COLO668 (cell line): ENCODE measurements at regions not wholly inside any gene's neighbourhood (a gene's known extent, or its start where the extent isn't known, plus 50 kb on each side); places are given as distances from the start of the nearest gene placed in this dataset.
"Not testable (repeated sequence)": the region's sequence is repeated elsewhere in the genome, so short reads cannot be mapped to it uniquely, and the experiment has no call there.

Source experiments
- DNase-seq: peaks from one replicate; lab custom pipeline; 2025; ENCODE audit not compliant: unreplicated experiment; lab: John Stamatoyannopoulos, UW

DNA sequence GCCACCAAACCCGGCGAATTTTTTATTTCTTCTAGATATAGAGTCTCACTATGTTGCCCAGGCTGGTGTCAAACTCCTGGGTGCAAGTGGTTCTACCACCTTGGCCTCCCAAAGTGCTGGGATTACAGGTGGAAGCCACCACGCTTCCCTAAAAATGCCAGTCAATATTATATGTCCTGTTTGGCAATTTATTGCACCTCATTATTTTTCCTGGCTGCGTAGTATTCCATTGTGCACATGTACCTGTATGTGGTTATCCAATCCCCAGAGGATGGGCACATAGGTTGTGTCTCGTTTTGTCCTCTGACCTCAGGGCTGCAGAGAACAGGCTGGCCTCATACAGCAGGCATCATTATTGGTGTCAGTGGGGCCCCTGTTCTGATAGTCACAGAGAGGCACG is 181.7 kb downstream of the C9orf50 start:
- no peak for DNase-seq

DNA sequence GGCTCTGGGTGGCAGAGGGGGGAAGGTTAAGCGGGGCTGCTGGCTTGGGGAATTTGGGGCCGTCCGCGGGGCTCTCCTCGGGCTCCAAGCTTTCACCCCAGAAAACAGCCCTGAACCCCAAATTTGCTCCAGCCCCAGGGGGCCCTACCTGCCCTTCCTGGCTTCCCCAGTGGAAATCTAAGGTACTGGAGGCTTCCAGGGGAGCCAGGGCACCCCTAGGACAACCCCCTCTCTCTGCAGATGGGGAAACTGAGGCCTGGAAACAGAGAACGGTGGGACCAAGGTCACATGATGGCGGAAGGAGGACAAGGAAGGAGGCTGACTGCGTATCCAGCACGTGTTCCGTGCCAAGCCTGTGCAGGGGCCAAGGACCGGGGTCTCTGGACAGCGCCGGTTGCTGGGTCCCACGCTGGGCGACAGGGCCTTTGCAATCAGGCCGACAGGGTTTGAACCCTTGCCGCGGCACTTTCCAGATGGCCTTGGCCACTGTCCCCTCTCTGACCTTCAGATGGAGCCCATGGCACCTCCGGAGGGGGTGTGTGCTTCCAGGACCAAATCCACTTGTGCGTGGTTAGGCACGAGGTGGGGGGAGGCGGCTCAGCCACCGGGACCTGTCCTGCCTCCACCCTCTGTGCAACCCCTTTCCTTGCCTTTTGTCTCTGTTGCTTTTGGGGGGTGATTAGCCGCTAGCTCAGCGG is 183.1 kb downstream of the C9orf50 start:
- no peak for DNase-seq

DNA sequence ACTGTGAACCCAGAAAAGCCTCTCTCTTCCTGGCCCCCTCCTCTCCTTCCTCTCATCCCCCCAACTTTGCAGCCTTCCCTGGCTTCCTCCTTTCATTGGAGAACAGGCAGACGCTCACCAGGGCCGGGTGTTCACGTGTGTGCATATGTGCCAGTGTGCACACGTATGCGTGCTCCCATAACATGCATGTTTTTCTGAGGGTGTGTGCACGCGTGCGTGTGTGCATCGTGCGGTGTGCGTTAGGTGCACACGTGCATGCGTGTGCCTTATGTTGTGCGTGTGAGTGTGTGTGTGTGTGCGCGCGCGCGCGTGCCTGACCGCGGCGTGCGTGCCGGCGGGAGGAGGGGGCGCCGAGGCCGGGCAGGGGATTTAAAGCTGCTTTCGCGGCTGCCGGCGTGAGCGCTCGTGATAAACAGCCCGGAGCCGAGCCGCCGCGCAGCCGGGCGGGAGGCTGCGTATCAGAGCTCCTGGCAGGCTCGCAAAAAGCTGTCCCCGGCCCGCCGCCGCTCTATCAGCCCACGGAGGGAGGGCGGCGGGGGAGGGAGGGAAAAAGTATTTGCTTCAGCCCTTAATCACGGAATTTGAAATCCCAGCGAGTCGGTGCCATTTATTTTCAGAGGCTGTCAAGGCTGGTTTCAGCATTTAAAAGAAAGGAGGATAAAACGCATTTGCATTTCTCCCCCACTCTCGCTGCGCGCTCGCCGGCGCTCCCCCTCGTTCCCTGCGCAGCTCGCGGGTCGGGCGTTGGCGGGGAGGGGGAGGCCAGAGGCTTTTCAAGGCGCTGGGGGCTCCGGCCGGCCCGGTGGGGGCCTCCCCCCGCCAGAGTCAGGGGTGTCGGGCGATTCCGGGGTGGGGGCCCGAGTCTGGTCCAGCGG is 183.9 kb downstream of the C9orf50 start:
- peak; percentile 32 for DNase-seq

GRCh38 chr9:129435988-129436717 is 184.7 kb downstream of the C9orf50 start:
- DNase-seq, result no peak

GRCh38 chr9:129435291-129435690 is 185.6 kb downstream of the C9orf50 start:
- DNase-seq, result no peak

- DNase-seq, result no peak
These were observed 186.7 kb downstream of the C9orf50 start for GRCh38 chr9:129434187-129434586.

DNA sequence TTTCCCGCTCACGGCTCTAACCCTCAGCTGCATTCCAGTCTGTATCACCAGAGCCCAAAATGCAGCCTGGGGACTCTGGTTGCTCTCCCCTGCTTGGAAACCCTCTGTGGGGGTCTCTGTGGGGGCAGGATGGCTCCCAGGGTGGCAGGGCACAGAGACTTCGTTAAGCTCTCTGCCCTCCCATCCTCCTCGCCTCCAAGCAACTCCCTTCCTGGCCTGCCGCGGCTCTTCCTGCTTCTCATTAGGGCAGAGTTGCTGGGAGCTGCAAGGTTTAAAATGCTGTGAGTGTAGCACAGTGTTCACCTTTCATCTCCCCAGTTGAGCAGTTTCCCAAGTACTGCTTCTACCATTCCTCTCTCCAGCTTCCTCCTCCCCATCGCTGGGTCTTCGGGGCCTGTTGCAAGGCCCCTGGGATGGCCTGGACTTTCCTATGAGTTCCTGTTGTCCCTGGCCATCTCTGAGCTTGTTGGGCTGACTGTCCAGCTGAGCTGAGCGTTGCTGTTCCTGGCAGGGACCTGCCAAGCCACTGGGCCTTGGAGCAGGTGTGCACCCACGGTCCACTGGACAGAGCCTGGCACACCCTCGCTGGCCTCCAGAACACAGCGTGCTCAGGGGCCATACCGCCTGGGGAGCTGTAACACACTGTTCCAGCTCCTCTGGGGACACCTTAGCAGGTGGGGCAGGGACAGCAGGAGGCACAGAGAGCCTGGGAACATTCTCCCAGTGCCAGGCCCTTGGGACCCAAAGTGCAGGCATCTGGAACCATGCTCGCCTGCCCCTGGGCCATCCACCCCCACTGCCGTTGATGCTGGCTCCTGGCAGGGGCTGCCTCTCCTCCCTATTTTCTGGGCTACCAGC is 188.4 kb downstream of the C9orf50 start:
- DNase-seq, result peak; percentile 35

GRCh38 chr9:129430940-129431643 is 189.8 kb downstream of the C9orf50 start:
- DNase-seq, result no peak

DNA sequence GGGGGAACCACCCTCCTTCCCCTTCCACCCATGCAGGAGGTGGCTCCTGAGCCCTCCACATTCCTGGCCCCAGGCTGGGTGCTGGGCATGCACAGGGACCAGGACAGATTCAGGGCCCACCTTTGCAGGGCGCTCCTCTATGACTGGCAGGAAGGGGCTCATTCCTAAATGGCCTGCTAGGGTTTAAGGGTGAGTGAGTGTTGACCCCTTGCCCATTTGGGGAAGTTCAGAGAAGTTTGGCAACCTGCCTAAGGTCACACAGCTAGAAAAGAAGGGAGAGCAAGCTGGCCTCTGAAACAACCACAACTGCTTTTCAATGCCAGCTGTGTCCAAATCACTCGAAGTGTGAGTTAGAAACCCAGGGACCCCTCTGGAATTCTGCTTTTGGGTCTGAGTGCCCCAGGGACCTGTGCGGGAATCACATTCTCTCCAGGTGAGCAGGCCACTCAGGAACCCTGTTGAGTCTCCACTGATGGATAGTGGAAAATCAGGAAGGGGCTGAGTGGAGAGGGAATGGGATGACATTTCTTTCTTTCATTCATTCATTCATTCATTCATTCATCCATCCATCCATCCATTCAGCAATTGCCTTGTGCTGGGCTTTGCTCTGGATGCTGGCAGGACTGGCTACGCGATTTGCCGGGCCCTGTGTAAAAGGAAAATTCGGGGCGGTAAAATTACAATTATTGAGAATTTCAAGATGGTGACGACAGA is 191.9 kb downstream of the C9orf50 start:
- DNase-seq, result no peak

DNA sequence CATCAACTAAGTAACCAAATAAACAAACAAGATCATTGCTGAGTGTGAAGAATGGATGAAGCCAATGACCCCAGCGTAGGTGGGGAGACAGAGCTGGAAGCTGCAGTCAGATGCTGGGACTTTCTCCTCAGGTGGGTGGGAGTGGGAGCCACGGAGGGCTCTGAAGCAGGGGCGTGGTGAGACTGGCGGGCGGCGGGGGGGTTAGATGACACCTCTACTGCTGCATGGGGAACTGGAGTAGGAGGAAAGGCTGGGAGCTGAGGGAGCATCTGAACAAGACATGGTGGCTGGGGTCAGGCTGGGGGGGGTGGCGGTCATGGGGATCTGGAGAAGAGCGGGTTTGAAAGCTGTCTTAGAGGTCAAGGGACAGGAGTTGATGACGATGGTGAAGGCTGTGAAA is 193.8 kb downstream of the C9orf50 start:
- DNase-seq, result no peak

GRCh38 chr9:129423755-129424154 is 197.1 kb downstream of the C9orf50 start:
- DNase-seq, result not testable (repeated sequence)

DNA sequence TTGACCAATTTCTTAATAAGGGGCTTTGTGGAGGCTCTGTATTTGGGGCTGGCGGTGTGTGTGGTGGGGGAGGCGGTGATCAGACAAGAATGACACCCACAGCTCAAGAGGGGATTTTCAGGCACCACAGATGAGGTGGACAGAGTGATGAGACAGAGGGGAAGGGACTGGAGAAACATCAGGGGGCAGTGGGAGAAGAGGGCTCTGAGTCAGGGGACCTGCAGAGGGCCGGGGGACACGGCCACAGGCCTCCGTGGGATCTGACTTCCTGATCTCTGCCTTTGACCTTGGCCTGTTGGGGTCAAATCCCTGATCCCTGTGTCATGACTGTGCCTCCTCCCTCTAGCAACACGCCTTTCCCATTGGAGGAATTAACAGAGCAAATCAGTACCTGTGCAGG is 197.7 kb downstream of the C9orf50 start:
- DNase-seq, result no peak

DNA sequence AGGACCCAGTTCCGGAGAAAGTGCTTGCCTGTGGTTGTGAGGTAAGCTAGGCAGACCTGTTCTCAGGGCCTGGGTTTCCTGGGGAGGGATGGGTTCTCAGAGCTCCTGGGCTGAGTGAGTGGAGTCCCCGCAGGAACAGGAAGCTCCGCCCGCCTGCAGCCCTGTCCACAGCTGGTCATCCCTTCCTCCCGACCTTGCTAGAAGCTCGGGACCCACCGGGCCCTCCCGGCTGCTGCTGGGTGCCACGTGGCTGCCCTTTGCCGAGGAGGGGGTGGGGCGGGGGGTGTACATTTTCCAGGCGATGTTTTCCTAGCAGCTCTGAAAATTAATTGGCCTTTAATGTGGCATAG is 198.1 kb downstream of the C9orf50 start:
- DNase-seq, result no peak

GRCh38 chr9:129422032-129422842 is 198.7 kb downstream of the C9orf50 start:
- DNase-seq, result no peak

DNA sequence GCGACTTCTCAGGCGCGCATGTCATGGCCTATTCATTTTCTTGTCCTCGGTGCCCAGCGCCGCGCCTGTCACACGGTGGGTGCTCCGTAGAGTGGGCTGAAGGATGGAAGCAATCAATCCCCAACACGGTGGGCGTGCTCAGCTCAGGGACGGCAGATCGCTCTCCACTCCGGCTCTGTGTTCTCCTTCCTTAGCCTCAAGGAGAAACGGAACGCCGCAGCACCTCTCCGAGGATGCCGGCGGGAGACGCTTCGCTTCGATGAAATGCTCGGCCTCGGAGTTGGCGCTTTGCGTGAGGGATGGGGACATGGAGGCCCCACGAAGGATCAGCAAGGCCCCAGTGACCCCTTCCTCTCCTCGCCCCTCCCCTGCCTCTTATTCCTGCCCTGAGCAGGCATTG is 199.5 kb downstream of the C9orf50 start:
- DNase-seq, result no peak

GRCh38 chr9:129420721-129421120 is 200.2 kb downstream of the C9orf50 start:
- no peak for DNase-seq

- DNase-seq, result no peak
These were observed 201.5 kb downstream of the C9orf50 start for GRCh38 chr9:129419382-129419899.

DNA sequence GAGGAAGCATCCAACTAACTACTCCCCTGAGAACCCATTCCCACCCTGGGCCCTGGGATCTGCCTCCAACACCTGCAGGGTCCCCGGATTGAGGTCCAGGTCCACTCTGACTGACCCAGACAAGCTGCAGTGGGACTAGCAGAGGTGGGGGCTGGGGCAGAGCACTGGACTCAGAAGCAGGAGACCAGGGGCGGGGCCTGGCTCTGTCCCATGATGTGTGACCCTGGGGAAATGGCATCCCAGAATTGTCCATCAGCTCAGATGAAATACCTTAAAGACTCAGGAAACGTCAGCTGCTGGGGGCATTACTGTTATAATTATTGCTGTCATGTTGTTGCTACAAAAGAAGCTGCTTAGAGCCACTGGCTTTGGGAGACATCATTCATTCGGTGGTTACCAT is 202.4 kb downstream of the C9orf50 start:
- no peak for DNase-seq
